NCI-H345 treated with DMSO at 0.1 percent for 48 hours (cell line): ENCODE measurements at regions not wholly inside any gene's neighbourhood (a gene's known extent, or its start where the extent isn't known, plus 50 kb on each side); places are given as distances from the start of the nearest gene placed in this dataset.
"Not testable (repeated sequence)": the region's sequence is repeated elsewhere in the genome, so short reads cannot be mapped to it uniquely, and the experiment has no call there.

Source experiments
- DNase-seq: peaks from one replicate; lab custom pipeline; 2025; ENCODE audit not compliant: unreplicated experiment; lab: John Stamatoyannopoulos, UW

DNA sequence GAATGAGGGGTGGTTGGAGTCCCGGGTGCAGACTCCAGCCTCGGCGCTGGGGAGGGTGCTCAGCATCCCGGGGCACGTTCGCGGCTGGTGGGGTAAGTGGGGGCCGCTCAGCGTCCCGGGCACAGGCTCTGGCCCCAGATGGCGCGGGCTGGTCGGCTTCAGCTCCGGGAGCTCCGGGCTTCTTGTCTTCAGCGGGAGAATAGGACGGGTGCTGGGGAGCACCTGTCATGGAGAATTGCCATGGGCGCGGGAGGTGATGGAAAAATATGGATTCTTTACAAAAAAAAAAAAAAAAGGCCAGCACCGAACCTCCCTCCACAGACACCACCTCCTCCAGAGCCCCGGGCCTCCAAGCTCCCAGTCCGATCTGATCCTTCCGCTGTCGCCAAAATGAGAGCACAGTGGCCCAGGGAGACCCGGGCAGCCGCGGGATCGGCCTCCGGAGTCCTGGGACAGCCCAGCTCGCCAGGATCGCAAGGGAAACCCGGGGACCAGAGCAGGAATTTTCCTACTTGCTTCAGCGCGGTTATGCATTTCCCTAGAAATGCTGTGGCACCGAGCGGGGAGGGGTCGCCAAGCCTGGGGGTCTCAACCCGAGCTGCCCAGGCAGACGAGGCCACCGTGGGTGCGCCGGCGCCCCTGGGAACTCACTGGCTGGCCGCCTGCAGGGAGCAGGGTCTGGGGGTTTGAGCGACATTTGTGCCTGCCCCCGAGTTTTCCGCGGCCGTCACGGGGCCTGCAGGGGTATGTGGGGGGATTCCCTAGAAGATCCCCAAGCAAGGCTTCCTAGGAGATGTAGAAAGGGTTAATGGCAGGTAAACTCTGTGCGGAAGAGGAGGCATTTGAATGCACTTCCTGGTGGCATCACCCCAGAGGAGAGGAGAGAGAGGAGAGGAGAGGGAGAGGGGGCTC, 1336.9 kb downstream of the BRD1 start:
- DNase-seq: no peak

DNA sequence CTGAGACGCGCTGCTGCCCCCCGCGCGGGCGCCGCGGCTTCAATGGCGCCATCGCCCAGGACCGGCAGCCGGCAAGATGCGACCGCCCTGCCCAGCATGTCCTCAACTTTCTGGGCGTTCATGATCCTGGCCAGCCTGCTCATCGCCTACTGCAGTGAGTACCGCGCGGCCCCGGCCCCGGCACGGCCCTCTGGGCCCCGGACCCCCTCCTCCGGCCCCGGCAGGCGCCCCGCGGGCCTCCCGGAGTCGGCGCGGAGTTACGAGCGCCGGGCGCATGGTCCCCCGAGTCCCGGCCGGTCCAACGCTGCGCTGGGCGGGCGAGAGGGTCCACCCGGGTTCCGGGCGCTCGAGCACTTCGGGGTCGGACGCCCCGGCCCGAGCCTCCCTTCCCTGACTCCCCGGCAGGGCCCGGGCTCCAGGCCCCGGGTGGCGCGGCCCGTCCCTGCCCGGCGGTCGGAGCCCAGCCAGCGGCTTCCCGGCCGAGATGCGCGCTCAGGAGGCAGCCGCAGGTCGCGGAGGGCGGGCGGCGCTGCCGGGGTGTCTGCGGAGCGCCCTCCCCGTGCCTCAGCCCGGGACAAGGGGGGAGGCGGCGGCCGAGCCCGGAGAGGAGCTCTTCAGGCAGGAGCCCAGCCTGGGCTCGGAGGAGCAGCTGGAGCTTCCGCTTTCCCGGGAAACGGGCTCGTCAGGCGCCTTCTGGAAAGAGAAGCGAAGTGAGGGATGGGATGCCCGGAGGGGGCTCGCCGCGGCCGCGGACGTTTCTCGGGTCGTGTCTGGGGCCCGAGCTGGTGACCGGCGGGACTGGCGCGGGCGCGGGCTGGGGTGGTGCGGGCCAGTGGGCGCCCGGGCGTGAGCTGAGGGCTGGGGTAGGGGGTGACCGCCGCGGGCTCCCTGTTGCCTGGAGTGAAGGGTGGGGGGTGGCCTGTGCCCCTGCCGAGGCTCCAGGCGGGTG, 1337.8 kb downstream of the BRD1 start:
- DNase-seq: no peak

DNA sequence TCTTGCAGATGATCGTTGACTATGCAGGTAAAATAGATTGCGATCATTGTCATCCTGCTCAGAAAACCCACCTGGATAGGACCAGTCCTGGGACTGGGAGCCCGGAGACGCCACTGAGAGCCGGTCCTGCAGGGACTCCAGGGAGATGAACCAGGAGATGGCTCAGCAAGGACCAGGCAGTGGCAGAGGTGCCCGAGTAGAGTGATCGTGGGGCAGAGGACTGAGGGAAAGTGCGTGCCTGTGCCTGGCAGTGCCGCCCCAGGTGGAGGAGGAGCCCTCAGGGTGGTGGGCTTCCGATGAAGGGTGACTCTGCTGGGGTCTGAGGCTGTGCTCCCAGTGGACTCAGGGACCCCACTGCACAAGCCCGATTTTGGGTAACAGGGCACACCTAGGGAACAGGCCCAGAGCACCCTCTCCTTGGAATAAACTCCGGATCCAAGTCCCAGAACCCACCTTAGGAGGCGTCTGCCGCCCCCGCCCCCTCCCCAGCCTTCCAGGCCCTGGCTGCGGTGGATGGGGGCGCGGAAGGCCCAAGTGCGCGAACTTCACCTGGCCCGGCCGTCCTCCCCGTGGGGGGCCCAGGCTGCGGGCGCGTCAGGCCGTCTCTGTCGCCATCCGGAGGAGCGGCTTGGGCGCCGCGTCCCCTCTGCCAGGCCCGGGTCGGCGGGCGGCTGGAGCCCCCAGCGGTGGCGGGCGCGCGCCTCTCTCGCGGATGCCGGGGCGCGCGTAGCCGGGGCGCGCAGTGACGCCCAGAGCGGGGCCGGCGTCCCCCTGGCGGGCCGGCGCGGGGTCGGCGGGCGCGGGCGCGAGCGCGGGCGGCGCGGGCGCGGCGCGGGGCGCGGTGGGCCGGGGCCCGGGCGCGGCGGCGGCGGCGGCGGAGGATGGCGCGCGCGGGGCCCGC, 1338.8 kb downstream of the BRD1 start:
- DNase-seq: no peak

DNA sequence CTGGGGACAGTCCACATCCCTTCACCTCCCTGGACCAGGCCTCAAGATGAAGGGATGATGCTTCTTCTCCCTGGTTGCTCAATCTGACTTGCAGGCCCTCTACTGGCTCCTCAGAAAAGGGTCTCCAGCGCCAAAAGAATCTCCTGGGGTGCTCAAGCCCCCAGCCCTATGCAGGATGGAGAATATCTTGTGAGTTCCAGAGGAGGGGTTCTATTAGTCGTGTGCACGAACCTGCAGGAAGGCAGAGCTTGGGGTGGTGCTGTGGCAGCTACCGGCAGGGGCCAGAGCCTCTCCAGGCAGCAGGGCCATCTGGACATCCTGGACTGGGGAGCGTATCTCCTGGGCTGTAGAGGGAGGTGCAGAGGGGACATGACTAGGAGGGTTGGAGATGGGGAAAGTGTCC, 1339.5 kb downstream of the BRD1 start:
- no peak for DNase-seq

DNA sequence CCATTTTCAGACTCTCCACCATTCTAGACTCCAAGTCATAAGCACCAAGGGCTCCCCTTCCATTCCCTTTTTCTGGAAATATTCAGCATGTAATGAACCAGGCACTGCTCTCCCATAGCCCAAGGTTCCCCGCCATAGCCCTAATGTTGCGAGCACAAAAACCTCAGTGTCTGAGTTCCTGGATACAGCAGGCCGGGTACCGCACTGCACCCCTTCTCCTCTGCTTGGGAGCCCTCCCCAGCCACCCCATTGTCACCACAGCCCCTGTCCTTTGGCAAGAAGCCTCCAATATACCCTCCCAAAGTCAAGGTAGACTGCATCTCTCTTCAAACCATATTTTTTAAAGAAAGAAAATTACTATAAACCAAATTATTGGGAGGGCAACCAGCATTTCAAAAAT, 1341.1 kb downstream of the BRD1 start:
- DNase-seq: no peak

DNA sequence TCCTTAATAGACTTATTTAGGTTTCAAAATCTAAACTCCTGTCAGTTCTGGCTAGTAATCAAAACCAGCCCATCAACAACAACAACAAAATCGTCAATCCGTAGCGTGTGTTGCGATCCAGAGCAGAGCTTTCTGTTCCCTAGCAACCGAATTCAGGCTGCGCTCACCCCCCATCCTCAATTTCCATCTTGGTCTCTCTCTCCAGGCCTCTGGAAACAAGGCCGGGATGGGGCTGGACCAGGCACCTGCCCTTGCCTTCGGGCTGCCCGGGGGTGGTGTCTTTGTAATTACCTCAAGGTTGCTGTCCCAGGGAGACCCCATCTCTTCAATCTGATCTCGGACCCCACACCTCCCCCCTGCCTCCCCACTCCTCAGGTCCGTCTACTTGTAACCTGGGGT, 1341.5 kb downstream of the BRD1 start:
- DNase-seq: no peak

DNA sequence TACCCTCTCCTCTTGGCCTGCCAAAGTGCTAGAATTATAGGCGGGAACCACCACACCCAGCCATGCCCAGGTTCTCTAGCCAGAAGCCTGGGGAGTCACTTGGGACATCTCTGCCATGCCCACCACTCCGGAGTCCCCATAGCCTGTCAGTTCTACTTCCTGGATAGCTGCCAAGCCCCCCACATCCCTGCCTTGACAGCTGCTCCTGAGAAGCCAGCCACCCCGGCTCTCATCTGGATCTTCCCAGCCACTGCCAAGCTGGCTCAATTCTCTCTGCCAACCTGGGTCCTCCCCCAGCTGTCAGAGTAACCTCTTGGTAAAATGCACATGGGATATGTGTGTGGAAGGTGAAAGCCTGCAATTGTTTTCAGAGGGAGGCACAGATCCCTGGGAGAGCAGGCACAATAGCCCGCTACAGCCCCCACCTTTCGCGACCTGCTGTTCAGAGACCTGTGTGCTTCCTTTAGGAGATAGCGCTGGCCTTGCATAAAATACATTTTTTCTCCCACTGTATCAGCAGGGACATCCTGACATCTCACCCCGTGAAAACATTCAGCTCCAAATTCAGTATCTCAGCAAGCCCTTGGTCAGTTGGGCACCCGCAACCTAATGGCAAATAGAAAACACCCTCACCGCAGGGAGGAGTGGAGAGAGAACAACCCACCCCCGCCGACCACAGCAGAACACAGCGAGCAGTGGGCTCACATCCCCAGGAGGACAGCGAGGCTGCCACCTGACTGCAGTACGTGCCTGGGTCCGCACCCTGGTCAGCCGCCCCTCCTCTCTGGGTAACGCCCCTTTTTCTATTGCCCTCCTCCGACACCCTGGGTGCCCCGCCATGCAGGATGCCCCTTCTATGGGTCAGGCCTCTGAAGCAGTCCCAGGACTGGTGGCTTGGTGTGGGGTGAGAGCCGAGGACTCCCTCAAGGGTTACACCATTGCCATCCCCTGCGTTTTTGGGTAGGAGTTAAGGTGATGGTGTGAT, 1342.2 kb downstream of the BRD1 start:
- no peak for DNase-seq

DNA sequence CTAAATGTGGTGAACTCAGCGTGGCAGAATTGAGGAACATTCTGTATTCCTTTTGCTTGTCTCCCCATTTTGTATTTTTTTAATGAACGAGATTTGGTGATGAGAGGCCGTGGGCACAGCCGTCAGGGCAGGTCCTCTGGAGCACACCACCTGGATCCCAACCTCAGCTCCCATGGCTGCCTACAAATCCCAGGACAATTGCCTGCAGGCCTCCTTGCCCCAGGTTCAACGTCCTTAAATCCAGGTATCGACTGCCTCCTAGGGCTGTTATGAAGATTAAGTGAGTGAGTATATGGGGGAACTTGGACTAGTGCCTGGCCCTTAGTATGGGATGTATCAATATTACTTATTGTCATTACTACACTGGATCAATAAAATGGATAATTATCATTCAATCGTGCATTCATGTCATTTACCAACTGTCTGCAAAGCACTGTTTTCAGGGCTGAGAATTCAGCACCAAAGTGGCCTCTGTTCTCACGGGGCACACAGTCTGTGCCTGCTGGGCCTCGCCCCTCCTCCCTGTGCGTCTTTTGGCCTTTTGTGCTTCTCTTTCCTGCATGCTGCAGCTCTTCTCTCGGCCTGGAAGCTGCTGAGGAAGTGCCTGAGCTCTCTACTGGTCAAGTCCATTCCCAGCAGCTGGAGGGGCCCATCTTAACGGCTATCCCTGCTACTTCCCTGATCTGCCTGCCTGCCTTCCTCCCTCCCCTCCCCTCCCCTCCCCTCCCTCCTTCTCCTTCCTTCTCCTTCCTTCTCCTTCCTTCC, 1343.7 kb downstream of the BRD1 start:
- no peak for DNase-seq

DNA sequence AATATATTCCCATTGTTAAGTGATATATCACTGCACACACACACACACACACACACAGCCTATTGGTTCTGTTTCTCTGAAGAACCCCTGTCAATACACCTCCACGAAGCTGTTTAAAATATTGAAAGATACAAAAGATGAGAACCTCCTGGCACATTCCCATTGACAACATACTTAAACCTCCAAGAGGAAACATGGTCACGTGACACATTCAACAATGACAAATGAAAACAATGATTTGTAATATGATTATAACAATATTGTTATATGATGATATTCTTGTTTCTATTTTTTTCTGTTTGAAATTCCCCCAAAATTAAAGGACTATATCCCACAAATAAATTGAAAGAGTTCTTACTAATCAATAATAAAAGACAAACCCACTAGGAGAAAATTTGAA, 1344.9 kb downstream of the BRD1 start:
- DNase-seq: no peak

DNA sequence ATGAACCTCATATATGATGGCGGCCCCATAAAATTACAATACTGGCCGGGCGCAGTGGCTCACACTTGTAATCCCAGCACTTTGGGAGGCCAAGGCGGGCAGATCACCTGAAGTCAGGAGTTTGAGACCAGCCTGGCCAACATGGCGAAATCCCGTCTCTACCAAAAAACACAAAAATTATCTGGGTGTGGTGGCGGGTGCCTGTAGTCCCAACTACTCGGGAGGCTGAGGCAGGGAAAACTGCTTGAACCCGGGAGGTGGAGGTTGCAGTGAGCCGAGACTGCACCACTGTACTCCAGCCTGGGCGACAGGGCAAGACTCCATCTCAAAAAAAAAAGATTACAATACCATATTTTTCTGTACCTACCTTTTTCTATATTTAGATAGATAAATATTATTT, 1345.5 kb downstream of the BRD1 start:
- not testable (repeated sequence) for DNase-seq

DNA sequence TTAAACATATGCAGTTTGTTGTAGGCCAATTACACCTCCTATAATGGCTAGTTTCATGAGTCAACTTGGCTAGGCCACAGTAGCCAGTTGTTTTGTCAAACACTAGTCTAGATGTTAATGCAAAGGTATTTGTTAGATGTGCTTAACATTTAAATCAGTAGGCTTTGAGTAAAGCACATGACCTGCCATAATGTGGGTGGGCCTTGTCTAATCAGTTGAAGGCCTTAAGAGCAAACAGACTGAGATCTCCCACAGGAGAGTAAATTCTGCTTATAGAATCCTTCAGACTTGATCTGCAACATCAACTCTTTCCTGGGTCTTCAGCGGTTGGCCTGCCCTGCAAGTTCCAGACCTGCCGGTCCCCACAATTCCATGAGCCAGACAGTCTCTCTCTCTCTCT, 1345.9 kb downstream of the BRD1 start:
- DNase-seq: no peak

DNA sequence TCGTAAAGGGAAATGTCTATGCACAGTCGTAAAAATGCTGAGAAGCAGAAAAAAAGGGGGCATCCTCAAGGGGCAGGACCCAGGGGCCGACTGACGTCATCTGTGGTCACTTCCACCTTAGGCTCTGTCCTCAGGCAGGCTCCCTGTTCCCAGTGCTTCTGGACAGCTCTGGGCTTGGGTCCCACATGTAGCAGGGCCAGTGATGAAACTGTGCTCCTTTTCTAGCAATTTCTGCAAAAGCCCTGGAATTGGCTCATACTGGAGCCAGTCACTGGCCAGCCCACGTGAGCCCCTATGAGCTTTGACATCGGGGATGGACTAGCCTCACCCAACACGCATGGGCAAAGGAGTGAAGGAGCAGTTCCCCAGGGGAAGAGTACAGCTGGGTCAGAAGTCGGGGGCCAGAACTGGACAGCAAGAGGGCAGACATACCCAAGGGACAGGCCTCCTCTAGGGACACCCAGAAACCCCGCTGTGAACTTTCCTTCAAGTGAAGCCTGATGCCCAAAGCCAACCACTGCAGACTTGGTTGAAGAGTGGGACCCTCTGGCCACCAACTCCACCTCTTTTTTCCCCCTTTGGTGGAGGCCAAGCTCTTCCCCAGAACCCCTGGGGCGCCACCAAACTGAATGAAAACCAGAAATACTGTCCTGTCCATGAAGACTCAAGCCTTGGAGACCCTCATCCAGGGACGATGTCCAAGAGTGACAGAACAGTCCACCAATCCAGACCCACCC, 1349.0 kb downstream of the BRD1 start:
- no peak for DNase-seq

DNA sequence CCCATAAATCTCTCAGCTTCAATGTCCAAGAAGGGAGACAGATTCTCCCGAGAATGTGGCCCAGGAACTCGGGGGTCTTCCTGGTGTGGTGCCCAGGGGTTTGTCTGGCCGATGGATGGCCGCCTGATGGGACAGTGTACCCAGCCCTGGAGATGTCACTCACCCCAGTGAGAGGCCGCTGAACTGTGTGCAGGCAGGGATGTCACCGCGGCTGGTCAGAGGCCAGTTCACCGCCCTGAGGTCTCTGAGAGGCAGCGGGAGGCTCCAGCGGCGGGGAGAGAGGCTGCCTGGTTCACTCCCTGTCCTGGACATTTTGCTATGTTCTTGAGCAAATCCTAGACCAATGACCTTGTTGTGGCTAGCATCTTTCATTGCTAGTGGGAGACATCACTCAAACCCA, 1349.5 kb downstream of the BRD1 start:
- DNase-seq: no peak

DNA sequence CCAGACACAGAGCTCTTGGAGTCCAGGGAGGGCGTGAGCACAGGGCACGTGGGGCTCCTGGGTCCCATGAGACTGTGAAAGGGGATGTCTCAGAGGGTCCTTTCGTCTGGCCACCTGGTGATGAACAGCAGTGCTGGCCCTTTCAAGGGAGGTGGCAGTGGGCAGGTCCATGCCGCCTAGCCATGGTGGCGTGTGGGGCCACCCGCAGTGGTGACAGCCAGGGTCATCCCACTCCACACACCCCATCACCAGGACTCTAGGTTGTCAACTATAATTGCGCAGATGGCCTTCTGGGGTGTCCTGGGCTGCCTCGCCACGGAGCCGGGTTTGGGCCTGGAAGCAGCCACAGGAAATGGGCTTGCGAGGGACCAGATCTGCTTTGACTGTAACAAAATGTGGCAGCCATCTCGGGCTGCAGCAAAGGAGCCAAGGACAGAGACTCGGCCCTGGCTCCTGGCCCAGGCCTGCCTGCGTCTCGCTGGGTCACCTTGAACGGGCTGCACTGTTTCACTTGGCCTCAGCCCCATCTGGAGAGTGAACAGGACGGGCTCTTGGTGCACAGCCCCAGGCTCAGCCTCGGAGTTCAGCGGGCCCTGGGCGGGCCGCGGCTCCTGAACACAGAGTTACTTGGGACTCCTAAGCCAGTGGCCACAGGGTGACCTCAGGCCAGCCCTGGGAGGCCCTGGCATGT, 1350.5 kb downstream of the BRD1 start:
- no peak for DNase-seq

DNA sequence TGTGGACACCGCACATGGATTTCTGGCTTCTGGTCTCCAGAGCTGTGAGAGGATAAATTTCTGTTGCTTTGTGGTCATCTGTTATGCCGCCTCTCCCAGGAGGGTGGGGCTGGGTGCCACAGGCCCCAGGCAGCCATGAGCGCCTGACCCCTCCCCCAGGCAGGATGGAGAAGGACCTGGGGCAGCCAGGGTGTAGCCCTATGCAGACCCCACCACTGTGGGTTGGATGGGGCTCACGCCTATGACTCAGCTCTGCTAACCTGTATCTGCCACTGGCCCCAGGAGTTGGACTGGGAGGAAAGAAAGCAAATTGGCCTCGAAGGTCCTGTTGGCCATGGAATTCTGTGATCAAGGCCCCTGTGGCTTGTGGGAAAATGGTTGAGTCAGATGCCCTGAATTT, 1351.1 kb downstream of the BRD1 start:
- no peak for DNase-seq

DNA sequence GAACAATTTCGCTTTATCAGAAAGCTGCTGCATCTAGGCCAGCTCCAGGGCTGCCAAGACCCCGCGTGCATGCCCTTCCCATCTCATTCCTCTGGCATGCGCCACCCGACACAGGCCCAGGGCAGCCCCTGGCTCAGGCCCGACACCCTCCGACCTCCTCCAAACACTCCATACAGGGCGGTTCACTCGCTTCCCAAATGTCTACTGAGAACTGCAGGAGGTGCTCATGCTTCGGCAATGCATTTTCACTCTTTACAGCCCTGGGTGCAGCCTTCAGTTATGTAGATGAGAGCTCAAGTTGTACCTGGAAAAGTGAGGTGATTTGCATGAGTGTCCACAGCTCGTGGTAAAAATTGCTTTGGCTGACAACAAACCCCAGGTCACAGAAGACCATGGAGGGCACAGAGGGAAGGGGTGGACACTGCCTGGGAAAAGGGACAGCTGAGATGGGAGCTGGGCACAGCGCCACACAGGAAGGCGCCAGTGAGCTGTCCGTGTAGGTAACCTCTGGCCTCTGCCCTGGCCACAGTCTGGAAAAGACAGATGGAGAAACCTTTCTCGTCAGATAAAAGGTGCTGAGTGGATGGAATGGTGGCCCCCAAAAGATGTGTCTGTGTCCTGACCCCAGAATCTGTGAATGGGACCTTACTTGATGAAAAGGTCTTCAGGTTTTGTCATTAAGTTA, 1351.9 kb downstream of the BRD1 start:
- no peak for DNase-seq

DNA sequence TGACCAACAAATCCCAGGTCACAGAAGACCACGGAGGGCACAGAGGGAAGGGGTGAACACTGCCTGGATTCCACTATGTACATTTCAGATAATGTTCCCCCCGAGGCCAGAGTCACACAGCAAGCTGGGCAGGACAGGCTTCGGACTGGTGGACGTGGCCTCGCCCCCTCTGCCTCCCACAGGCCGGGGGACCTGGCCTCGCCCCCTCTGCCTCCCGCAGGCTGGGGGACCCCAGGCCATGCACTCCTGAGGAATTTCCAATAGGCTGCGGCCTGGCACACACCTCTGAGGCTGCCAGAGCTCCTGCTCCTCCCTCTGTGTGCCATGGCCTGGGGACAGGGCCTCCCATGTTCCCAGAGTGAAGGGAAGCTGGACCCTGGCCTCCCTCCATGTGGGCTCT, 1352.8 kb downstream of the BRD1 start:
- no peak for DNase-seq
